Gastroesophageal sphincter (tissue), 4 donors: ENCODE measurements at regions not wholly inside any gene's neighbourhood (a gene's known extent, or its start where the extent isn't known, plus 50 kb on each side); places are given as distances from the start of the nearest gene placed in this dataset.

Experiments used
- ATAC-seq: fragments of 150-250 bp; one replicate; pipeline ENCODE4 v1.9.1; 2016; ENCODE audit warnings: mild to moderate bottlenecking, moderate library complexity
- H3K27ac ChIP-seq, 4 donors: fragments of 200-600 bp; sonication (generic) in 3 of 4; 1 replicate in 3 of 4; 2 replicates in 1 of 4; pipeline ENCODE4 v1.5.1; 2016 to 2019
- H3K27me3 ChIP-seq: fragments of 200-600 bp; sonication (generic); one replicate; pipeline ENCODE4 v1.5.1; 2019
- H3K36me3 ChIP-seq, 2 donors: fragments of 200-600 bp; sonication (generic); one replicate each; pipeline ENCODE4 v1.5.1; 2019; ENCODE audit warnings: control low read depth in 1 of 2
- H3K4me1 ChIP-seq, 3 donors: fragments of 200-600 bp; sonication (generic); 1 replicate in 2 of 3; 2 replicates in 1 of 3; pipeline ENCODE4 v1.5.1; 2016 to 2019; ENCODE audit warnings: control low read depth in 2 of 3
- H3K4me3 ChIP-seq, 2 donors: fragments of 200-600 bp; sonication (generic); one replicate each; pipeline ENCODE4 v1.5.1; 2019; ENCODE audit warnings: mild to moderate bottlenecking in 1 of 2, moderate library complexity in 1 of 2
- H3K9me3 ChIP-seq, 3 donors: fragments of 200-600 bp; sonication (generic); one replicate each; pipeline ENCODE4 v1.5.1; 2017 to 2019; ENCODE audit warnings: control low read depth in 2 of 3
- CTCF ChIP-seq, 4 experiments: fragments of 200-600 bp in 2 of 4; fragments of 450-650 bp in 2 of 4; sonication (generic) in 1 of 4; IDR thresholded peaks; one replicate each; pipeline ENCODE4 v1.5.1; 2017 to 2019; ENCODE audit warnings: antibody characterized with exemption in 4 of 4, mild to moderate bottlenecking in 2 of 4, moderate library complexity in 2 of 4
- EP300 ChIP-seq: sonication (generic); formaldehyde crosslinking; IDR thresholded peaks from one replicate; pipeline ENCODE4 v1.6.1; 2017; ENCODE audit warnings: antibody characterized with exemption, mild to moderate bottlenecking
- POLR2A ChIP-seq, 2 donors: fragments of 450-650 bp; IDR thresholded peaks; one replicate each; pipeline ENCODE4 v1.6.1; 2017; ENCODE audit warnings: antibody characterized with exemption in 2 of 2, mild to moderate bottlenecking in 2 of 2, moderate library complexity in 1 of 2
- POLR2AphosphoS5 ChIP-seq: sonication (generic); formaldehyde crosslinking; IDR thresholded peaks from one replicate; pipeline ENCODE4 v1.6.1; 2017; ENCODE audit warnings: antibody characterized with exemption
- WGBS, 2 donors: methylation state at CpG; one replicate each; pipeline ENCODE4 v1.1.5; 2018; ENCODE audit warnings: low coverage in 1 of 2; 5-methylcytosine and 5-hydroxymethylcytosine counted together

DNA sequence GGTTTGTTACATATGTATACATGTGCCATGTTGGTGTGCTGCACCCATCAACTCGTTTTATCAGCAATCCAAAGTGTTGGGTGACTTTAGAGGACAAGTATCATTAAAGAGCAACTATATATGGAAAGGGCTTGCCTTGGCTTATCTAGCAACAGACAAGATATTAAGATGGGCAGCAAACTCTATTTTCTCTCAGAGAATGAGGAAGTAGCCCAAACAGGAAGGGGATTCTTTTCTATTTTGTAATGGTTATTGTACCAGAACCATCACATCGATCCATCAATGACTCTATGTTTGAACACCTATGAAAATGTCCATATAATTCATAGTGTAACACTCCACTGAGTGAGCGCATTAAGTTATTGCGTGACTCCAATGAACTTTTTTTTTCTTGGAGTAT lies 260.1 kb upstream of the SLC24A2 start:
- Histone ChIP-seq H3K4me3 (no peak overlapping the region), H3K27ac (no peak overlapping the region), H3K9me3 (no peaks in the 10 kb centered on the region), H3K4me1 (no peaks in the 10 kb centered on the region), H3K36me3 (no peaks in the 10 kb centered on the region), H3K27me3 (no peaks in the 10 kb centered on the region)
- TF ChIP-seq EP300: no peak
- no peak for TF ChIP-seq POLR2A (IDR thresholded peaks at IDR 0.05)
- TF ChIP-seq CTCF (IDR thresholded peaks at IDR 0.05): no peak
- no peak for TF ChIP-seq POLR2AphosphoS5
- no peak for ATAC-seq
- 85 to 90% methylated on average over 4 of the region's 4 CpGs for WGBS, 2 donors

DNA sequence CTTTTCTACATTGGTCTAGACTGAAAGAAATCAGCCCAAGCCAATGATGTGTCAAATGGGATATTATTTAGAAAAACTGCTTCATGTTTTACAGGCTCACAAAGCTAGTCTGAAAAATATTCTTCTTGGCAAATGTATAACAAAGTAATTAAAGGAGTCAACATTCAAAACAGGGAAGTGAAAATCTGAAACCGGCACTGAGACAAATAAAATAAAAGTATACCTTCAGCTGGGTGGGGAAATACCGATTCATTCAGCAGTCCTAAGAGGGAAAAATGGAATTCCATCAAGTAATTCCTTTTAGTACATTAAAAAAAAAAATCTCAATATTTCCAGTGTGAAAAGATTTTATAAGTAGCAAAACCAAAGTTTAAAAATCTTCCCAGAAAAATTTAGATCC lies 259.6 kb upstream of the SLC24A2 start:
- no peak for ATAC-seq
- Histone ChIP-seq H3K4me1 (no peaks in the 10 kb centered on the region), H3K27ac (no peak overlapping the region), H3K9me3 (no peaks in the 10 kb centered on the region), H3K4me3 (no peak overlapping the region), H3K36me3 (no peaks in the 10 kb centered on the region), H3K27me3 (no peaks in the 10 kb centered on the region)
- no peak for TF ChIP-seq EP300
- no peak for TF ChIP-seq POLR2AphosphoS5
- TF ChIP-seq POLR2A (IDR thresholded peaks at IDR 0.05): no peak
- TF ChIP-seq CTCF (IDR thresholded peaks at IDR 0.05): no peak
- 48 to 80% methylated on average over 2 of the region's 2 CpGs for WGBS, 2 donors

DNA sequence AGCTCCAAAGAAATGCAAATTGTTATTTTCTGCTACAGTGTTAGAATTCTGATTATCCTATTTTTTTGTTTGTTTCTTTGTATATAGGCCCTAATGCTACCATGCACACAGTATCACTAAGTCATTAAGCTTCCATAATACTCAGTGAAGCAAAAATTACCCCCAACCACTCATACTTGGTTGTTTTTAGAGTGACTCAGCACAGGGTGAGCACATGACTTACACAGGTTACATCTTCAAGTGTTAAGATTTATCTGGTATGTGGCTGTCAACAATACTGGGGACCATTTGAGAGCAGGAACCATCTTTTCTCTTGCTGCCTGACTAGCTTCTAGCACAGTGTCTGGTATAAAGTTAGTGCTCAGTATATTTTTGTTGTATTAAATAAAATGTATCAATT lies 255.8 kb upstream of the SLC24A2 start:
- Histone ChIP-seq H3K36me3 (no peaks in the 10 kb centered on the region), H3K4me3 (no peak overlapping the region), H3K27ac (no peak overlapping the region), H3K27me3 (no peaks in the 10 kb centered on the region), H3K9me3 (no peaks in the 10 kb centered on the region), H3K4me1 (peaks cover 0 to 15% (median 0%) of the 10 kb centered on the region in 3 donors)
- TF ChIP-seq EP300 (no peak), POLR2AphosphoS5 (no peak), POLR2A (IDR thresholded peaks at IDR 0.05) (no peak), CTCF (IDR thresholded peaks at IDR 0.05) (no peak)
- ATAC-seq: no peak

- Histone ChIP-seq H3K4me1 (peaks cover 0 to 15% (median 0%) of the 10 kb centered on the region in 3 donors), H3K4me3 (no peak overlapping the region), H3K9me3 (no peaks in the 10 kb centered on the region), H3K36me3 (no peaks in the 10 kb centered on the region), H3K27ac (no peak overlapping the region), H3K27me3 (no peaks in the 10 kb centered on the region)
- WGBS, 2 donors: 100% methylated on average over 1 of the region's 1 CpG
- no peak for TF ChIP-seq EP300
- TF ChIP-seq POLR2AphosphoS5: no peak
- no peak for TF ChIP-seq CTCF (IDR thresholded peaks at IDR 0.05)
- TF ChIP-seq POLR2A (IDR thresholded peaks at IDR 0.05): no peak
- no peak for ATAC-seq
These were observed 254.6 kb upstream of the SLC24A2 start for GRCh38 chr9:20043461-20043860.

DNA sequence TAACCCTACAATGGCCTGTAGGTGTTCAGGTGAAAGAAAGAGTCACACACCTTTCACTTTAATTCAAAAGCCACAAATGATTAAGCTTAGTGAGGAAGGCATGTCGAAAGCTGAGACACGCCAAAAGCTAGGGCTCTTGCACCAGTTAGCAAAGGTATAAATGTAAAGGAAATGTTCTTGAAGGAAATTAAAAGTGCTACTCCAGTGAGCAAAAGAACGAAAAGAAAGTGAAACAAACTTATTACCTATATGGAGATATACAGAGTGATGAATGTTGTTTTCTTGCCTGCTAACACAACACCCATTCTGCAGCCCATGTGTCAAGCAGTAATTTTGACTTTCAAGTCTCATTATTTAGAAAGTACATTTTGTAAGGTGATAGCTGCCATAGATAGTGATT lies 254.2 kb upstream of the SLC24A2 start:
- H3K4me1 ChIP-seq: peaks cover 0 to 15% (median 0%) of the 10 kb centered on the region in 3 donors
- no peaks in the 10 kb centered on the region for H3K27me3 ChIP-seq
- no peaks in the 10 kb centered on the region for H3K36me3 ChIP-seq
- TF ChIP-seq CTCF (IDR thresholded peaks at IDR 0.05) (no peak), POLR2AphosphoS5 (no peak), POLR2A (IDR thresholded peaks at IDR 0.05) (no peak), EP300 (no peak)
- no peak for ATAC-seq
- no peak overlapping the region for H3K4me3 ChIP-seq
- 84 to 94% methylated on average over 3 of the region's 3 CpGs for WGBS, 2 donors
- no peaks in the 10 kb centered on the region for H3K9me3 ChIP-seq
- H3K27ac ChIP-seq: no peak overlapping the region
